ENCODE measurements at regions not wholly inside any gene's neighbourhood (a gene's known extent, or its start where the extent isn't known, plus 50 kb on each side); places are given as distances from the start of the nearest gene placed in this dataset.

GRCh38 chr1:104780470-104781078 lies 1030.9 kb downstream of the AMY1C start:
- no peak overlapping the region for H3K4me3 Mint-ChIP-seq
- ChIA-PET POLR2A (no interaction called here), CTCF (interaction anchor here (1.3 kb wide), 1 partner anchor 1013 kb away, joined by 3 read pairs; no protein-coding TSS in a partner anchor)
- ATAC-seq (no peak), DNase-seq (peak; percentile 23)
- no peak overlapping the region for H3K27ac Mint-ChIP-seq
- no peaks in the 10 kb centered on the region for H3K9me3 Mint-ChIP-seq (ENCODE audit: insufficient read depth)
- no peaks in the 10 kb centered on the region for H3K4me1 Mint-ChIP-seq (ENCODE audit: low read depth)
- H3K36me3 Mint-ChIP-seq (ENCODE audit: low read depth): no peaks in the 10 kb centered on the region
- no peaks in the 10 kb centered on the region for H3K27me3 Mint-ChIP-seq (ENCODE audit: low read depth)

- DNase-seq (no peak), ATAC-seq (no peak)
- H3K27ac Mint-ChIP-seq: no peak overlapping the region
- CTCF ChIA-PET: no interaction called here
- H3K4me1 Mint-ChIP-seq (ENCODE audit: low read depth): no peaks in the 10 kb centered on the region
- H3K36me3 Mint-ChIP-seq (ENCODE audit: low read depth): no peaks in the 10 kb centered on the region
- peaks cover 6% of the 10 kb centered on the region for H3K9me3 Mint-ChIP-seq (ENCODE audit: insufficient read depth)
- H3K4me3 Mint-ChIP-seq: no peak overlapping the region
- POLR2A ChIA-PET: no interaction called here
- no peaks in the 10 kb centered on the region for H3K27me3 Mint-ChIP-seq (ENCODE audit: low read depth)
Measured at GRCh38 chr1:104785575-104786187, 1036.0 kb downstream of the AMY1C start.

GRCh38 chr1:104787866-104788510 lies 1038.3 kb downstream of the AMY1C start:
- no peak for DNase-seq
- Mint-ChIP-seq H3K27ac (no peak overlapping the region), H3K9me3 (ENCODE audit: insufficient read depth) (peaks cover 6% of the 10 kb centered on the region), H3K27me3 (ENCODE audit: low read depth) (no peaks in the 10 kb centered on the region), H3K36me3 (ENCODE audit: low read depth) (no peaks in the 10 kb centered on the region), H3K4me1 (ENCODE audit: low read depth) (no peaks in the 10 kb centered on the region), H3K4me3 (no peak overlapping the region)
- ATAC-seq: no peak
- CTCF ChIA-PET: no interaction called here
- POLR2A ChIA-PET: no interaction called here

GRCh38 chr1:104791030-104791429 lies 1041.3 kb downstream of the AMY1C start:
- Mint-ChIP-seq H3K27ac (no peak overlapping the region), H3K27me3 (ENCODE audit: low read depth) (no peaks in the 10 kb centered on the region), H3K4me1 (ENCODE audit: low read depth) (no peaks in the 10 kb centered on the region), H3K4me3 (no peak overlapping the region), H3K36me3 (ENCODE audit: low read depth) (no peaks in the 10 kb centered on the region), H3K9me3 (ENCODE audit: insufficient read depth) (peaks cover 6% of the 10 kb centered on the region)
- DNase-seq: no peak
- ATAC-seq: no peak
- CTCF ChIA-PET: no interaction called here
- POLR2A ChIA-PET: no interaction called here

- CTCF ChIA-PET: no interaction called here
- H3K4me3 Mint-ChIP-seq: no peak overlapping the region
- no peak overlapping the region for H3K27ac Mint-ChIP-seq
- no peak for DNase-seq
- POLR2A ChIA-PET: no interaction called here
- ATAC-seq: no peak
- H3K9me3 Mint-ChIP-seq (ENCODE audit: insufficient read depth): no peaks in the 10 kb centered on the region
- no peaks in the 10 kb centered on the region for H3K27me3 Mint-ChIP-seq (ENCODE audit: low read depth)
- no peaks in the 10 kb centered on the region for H3K36me3 Mint-ChIP-seq (ENCODE audit: low read depth)
- no peaks in the 10 kb centered on the region for H3K4me1 Mint-ChIP-seq (ENCODE audit: low read depth)
Measured at GRCh38 chr1:104794035-104794434, 1044.3 kb downstream of the AMY1C start.

GRCh38 chr1:104795931-104796330 lies 1046.2 kb downstream of the AMY1C start:
- Mint-ChIP-seq H3K4me1 (ENCODE audit: low read depth) (no peaks in the 10 kb centered on the region), H3K4me3 (no peak overlapping the region), H3K27ac (no peak overlapping the region), H3K36me3 (ENCODE audit: low read depth) (no peaks in the 10 kb centered on the region), H3K27me3 (ENCODE audit: low read depth) (no peaks in the 10 kb centered on the region), H3K9me3 (ENCODE audit: insufficient read depth) (no peaks in the 10 kb centered on the region)
- ChIA-PET CTCF (no interaction called here), POLR2A (no interaction called here)
- DNase-seq (no peak), ATAC-seq (no peak)

GRCh38 chr1:104797982-104798381 lies 1048.3 kb downstream of the AMY1C start:
- ChIA-PET CTCF (no interaction called here), POLR2A (interaction anchor here (0.6 kb wide), 1 partner anchor 400 kb away, joined by 4 read pairs; no protein-coding TSS in a partner anchor)
- Mint-ChIP-seq H3K27ac (no peak overlapping the region), H3K36me3 (ENCODE audit: low read depth) (no peaks in the 10 kb centered on the region), H3K9me3 (ENCODE audit: insufficient read depth) (no peaks in the 10 kb centered on the region), H3K4me3 (no peak overlapping the region), H3K4me1 (ENCODE audit: low read depth) (no peaks in the 10 kb centered on the region), H3K27me3 (ENCODE audit: low read depth) (no peaks in the 10 kb centered on the region)
- DNase-seq (no peak), ATAC-seq (no peak)

- no peaks in the 10 kb centered on the region for H3K27me3 Mint-ChIP-seq (ENCODE audit: low read depth)
- H3K9me3 Mint-ChIP-seq (ENCODE audit: insufficient read depth): peaks cover 2% of the 10 kb centered on the region
- ATAC-seq (no peak), DNase-seq (no peak)
- H3K36me3 Mint-ChIP-seq (ENCODE audit: low read depth): no peaks in the 10 kb centered on the region
- H3K4me1 Mint-ChIP-seq (ENCODE audit: low read depth): no peaks in the 10 kb centered on the region
- H3K4me3 Mint-ChIP-seq: no peak overlapping the region
- H3K27ac Mint-ChIP-seq: no peak overlapping the region
- POLR2A ChIA-PET: no interaction called here
- CTCF ChIA-PET: no interaction called here
Measured at GRCh38 chr1:104801344-104801743, 1051.6 kb downstream of the AMY1C start.

GRCh38 chr1:104804147-104804546 lies 1054.4 kb downstream of the AMY1C start:
- H3K9me3 Mint-ChIP-seq (ENCODE audit: insufficient read depth): peaks cover 3% of the 10 kb centered on the region
- no peak overlapping the region for H3K4me3 Mint-ChIP-seq
- no peak overlapping the region for H3K27ac Mint-ChIP-seq
- ChIA-PET POLR2A (no interaction called here), CTCF (no interaction called here)
- ATAC-seq (no peak), DNase-seq (no peak)
- no peaks in the 10 kb centered on the region for H3K4me1 Mint-ChIP-seq (ENCODE audit: low read depth)
- H3K36me3 Mint-ChIP-seq (ENCODE audit: low read depth): no peaks in the 10 kb centered on the region
- H3K27me3 Mint-ChIP-seq (ENCODE audit: low read depth): no peaks in the 10 kb centered on the region

GRCh38 chr1:104807590-104807989 lies 1057.9 kb downstream of the AMY1C start:
- CTCF ChIA-PET: no interaction called here
- Mint-ChIP-seq H3K4me3 (no peak overlapping the region), H3K27me3 (ENCODE audit: low read depth) (no peaks in the 10 kb centered on the region), H3K9me3 (ENCODE audit: insufficient read depth) (peaks cover 8% of the 10 kb centered on the region), H3K4me1 (ENCODE audit: low read depth) (no peaks in the 10 kb centered on the region), H3K27ac (no peak overlapping the region), H3K36me3 (ENCODE audit: low read depth) (no peaks in the 10 kb centered on the region)
- DNase-seq (no peak), ATAC-seq (no peak)
- POLR2A ChIA-PET: no interaction called here

- DNase-seq (no peak), ATAC-seq (no peak)
- no peak overlapping the region for H3K27ac Mint-ChIP-seq
- ChIA-PET POLR2A (no interaction called here), CTCF (no interaction called here)
- no peaks in the 10 kb centered on the region for H3K36me3 Mint-ChIP-seq (ENCODE audit: low read depth)
- H3K4me1 Mint-ChIP-seq (ENCODE audit: low read depth): no peaks in the 10 kb centered on the region
- H3K4me3 Mint-ChIP-seq: no peak overlapping the region
- H3K9me3 Mint-ChIP-seq (ENCODE audit: insufficient read depth): peaks cover 12% of the 10 kb centered on the region
- no peaks in the 10 kb centered on the region for H3K27me3 Mint-ChIP-seq (ENCODE audit: low read depth)
Measured at GRCh38 chr1:104825401-104825800, 1075.7 kb downstream of the AMY1C start.

GRCh38 chr1:104830534-104830933 lies 1080.8 kb downstream of the AMY1C start:
- CTCF ChIA-PET: no interaction called here
- no peaks in the 10 kb centered on the region for H3K27me3 Mint-ChIP-seq (ENCODE audit: low read depth)

More at GRCh38 chr1:104830534-104830933, 1080.8 kb downstream of the AMY1C start:
- POLR2A ChIA-PET: no interaction called here
- Mint-ChIP-seq H3K36me3 (ENCODE audit: low read depth) (no peaks in the 10 kb centered on the region), H3K27ac (no peak overlapping the region), H3K4me1 (ENCODE audit: low read depth) (no peaks in the 10 kb centered on the region), H3K4me3 (no peak overlapping the region), H3K9me3 (ENCODE audit: insufficient read depth) (peaks cover 18% of the 10 kb centered on the region)
- ATAC-seq (no peak), DNase-seq (no peak)

Data from activated CD8-positive, alpha-beta T cell treated with anti-CD3 and anti-CD28 coated beads, Interleukin-2, amount 10 ng/mL, durations not matched to agents 7 days and 5 days (primary cell).